ENCODE measurements at regions not wholly inside any gene's neighbourhood (a gene's known extent, or its start where the extent isn't known, plus 50 kb on each side); places are given as distances from the start of the nearest gene placed in this dataset.
A peak's percentile ranks its signal among the peaks of the same experiment; 100 is the strongest.
"Not testable (repeated sequence)": the region's sequence is repeated elsewhere in the genome, so short reads cannot be mapped to it uniquely, and the experiment has no call there.

DNA sequence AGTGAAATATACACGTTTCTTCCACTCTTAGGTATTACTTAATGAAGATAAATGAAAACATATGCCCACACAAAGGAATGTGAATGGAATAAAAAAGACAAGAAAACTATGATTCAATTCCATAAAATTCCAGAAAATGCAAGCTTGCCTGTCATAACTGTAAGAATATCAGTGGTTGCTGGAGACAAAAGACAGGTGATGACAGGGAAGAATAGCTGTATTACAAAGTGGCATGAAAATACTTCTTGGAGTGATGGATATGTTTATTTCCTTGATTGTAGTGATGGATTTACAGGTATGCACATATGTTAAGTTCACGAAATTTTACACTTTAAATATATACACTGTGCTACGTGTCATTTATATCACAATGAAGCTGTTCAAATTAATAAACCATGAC lies 553.3 kb downstream of the HTR1A start:
- H3K27me3 Mint-ChIP-seq = no peaks in the 10 kb centered on the region
- H3K36me3 Mint-ChIP-seq = no peaks in the 10 kb centered on the region
- H3K27ac Mint-ChIP-seq = no peak overlapping the region
- H3K4me3 Mint-ChIP-seq = no peak overlapping the region
- H3K4me1 Mint-ChIP-seq = no peaks in the 10 kb centered on the region
- peaks cover 0 to under 1% (median 0%) of the 10 kb centered on the region in 3 donors for H3K9me3 Mint-ChIP-seq

DNA sequence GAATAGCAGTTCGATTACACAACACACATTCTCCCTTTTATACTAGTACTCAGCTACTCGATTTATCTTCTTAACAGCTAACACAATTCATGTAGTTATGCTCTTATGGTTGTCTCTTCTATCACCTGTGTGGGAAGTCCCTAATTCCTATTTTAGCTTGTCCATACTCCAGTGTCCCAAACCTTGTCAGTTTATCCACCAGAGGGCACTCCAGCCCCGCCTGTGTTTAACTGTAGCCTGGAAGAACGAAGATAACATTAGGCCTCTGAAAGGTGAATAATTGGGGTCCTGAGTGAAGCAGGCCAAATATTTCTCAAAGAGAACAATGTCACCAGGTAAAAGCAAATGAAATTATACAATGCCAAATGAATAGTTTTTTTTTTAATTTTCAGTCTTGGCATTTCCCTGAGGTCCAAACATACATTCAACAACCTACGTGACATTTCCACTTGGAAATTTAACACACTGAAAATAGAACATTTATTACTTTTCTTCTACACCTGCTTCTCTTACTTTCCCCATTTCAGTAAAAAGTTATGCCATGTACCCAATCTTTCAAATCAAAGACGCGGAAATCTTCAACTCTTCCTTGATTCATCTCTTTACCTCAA lies 560.7 kb downstream of the HTR1A start:
- no peak overlapping the region for H3K27ac Mint-ChIP-seq
- H3K4me1 Mint-ChIP-seq = no peaks in the 10 kb centered on the region
- no peak overlapping the region for H3K4me3 Mint-ChIP-seq
- no peaks in the 10 kb centered on the region for H3K27me3 Mint-ChIP-seq
- H3K36me3 Mint-ChIP-seq = no peaks in the 10 kb centered on the region
- peaks cover 0 to 7% (median 3%) of the 10 kb centered on the region in 3 donors for H3K9me3 Mint-ChIP-seq

DNA sequence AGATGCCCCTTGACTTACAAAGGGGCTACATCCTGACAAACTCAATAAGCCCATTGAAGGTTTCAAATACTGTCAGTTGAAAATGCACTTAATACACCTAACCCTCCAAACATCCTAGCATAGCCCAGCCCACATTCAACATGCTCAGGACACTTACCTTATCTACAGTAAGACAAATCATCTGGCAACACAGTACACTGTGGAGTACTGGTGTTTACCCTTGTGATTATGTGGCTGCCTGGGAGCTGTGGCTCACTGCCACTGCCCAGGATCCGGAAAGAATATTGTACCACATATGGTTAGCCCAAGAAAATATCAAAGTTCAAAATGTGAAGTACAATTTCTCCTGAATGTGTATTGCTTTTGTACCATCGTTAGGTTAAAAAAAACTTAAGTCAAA lies 562.2 kb downstream of the HTR1A start:
- H3K4me1 Mint-ChIP-seq = no peaks in the 10 kb centered on the region

DNA sequence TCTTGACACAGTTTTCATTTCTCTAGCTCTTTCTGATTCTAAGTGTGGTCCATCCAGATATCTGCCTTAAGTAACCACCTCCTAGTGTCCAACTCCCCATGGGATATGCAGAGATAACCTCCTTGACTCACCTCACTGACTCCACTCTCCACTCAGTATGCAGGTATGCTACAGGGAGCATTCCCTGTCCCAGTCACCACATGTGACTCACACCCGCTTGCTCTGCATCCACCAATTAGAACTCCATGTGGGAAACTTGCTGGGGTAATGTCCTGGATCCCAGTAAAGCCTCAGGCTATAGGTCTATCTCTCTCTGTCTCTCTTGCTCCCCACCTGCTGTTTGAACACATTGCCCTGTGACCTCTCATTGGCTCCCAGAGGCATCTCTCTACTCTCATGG lies 563.9 kb downstream of the HTR1A start:
- Mint-ChIP-seq H3K27me3 (no peaks in the 10 kb centered on the region), H3K27ac (no peak overlapping the region), H3K4me1 (no peaks in the 10 kb centered on the region), H3K4me3 (no peak overlapping the region), H3K36me3 (no peaks in the 10 kb centered on the region), H3K9me3 (peaks cover 0 to 4% (median 0%) of the 10 kb centered on the region in 3 donors)

More for the DNA sequence above, 562.2 kb downstream of the HTR1A start:
- Mint-ChIP-seq H3K27me3 (no peaks in the 10 kb centered on the region), H3K36me3 (no peaks in the 10 kb centered on the region), H3K4me3 (no peak overlapping the region), H3K9me3 (peaks cover 0 to 7% (median 3%) of the 10 kb centered on the region in 3 donors), H3K27ac (no peak overlapping the region)

DNA sequence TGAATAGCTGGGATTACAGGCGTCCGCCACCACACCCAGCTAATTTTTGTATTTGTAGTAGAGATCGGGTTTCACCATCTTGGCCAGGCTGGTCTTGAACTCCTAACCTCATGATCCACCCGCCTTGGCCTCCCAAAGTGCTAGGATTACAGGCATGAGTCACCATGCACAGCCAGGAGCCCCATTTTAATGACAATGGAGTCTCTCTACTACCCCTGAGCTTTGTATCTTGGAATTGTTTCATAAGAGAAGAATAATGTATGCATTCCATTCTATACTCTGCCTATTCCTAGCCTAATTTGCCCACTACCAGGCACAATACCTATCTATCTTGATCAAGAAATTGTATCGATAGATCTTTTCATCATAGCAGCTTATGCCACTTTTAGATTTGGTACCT lies 574.1 kb downstream of the HTR1A start:
- not testable (repeated sequence) for H3K9me3 Mint-ChIP-seq, H3K36me3 Mint-ChIP-seq, H3K4me1 Mint-ChIP-seq, H3K27me3 Mint-ChIP-seq, H3K4me3 Mint-ChIP-seq
- peak overlapping the region in 1 of 3 donors; percentile 82 for H3K27ac Mint-ChIP-seq

DNA sequence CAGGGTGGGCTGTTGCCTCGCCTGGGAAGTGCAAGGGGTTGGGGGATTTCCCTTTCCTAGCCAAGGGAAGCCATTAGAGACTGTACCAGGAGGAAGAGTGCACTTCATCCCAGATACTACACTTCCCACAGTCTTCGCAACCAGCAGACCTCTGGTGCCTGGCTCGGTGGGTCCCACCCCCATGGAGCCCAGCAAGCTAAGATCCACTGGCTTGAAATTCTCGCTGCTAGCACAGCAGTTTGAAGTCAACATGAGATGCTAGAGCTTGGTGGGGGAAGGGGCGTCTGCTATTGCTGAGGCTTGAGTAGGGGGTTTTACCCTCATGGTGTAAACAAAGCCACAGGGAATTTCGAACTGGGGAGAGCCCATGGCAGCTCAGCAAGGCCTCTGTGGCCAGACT lies 586.4 kb downstream of the HTR1A start:
- Mint-ChIP-seq H3K4me3 (no peak overlapping the region), H3K27me3 (no peaks in the 10 kb centered on the region), H3K27ac (no peak overlapping the region), H3K36me3 (no peaks in the 10 kb centered on the region), H3K4me1 (no peaks in the 10 kb centered on the region), H3K9me3 (peaks cover 0 to 21% (median 5%) of the 10 kb centered on the region in 3 donors)

DNA sequence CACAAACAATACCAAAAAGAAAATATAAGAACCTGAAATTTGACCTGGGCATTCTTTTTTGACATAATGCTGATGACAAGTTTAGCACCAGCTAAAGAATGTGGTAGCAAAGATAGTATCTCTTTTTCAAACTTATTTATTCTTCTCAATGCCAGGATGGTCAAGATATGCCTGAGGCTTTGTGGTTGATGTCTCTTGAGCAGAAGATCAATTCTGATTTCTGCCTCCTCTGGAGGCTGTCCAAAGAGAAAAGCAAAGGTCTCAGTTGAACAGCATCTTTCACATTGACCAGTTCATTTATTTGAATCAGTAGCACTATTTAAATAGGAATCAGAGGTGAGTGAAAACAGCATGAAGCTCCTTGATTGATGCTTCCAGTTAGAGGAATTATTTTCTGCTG lies 588.2 kb downstream of the HTR1A start:
- Mint-ChIP-seq H3K4me3 (no peak overlapping the region), H3K27me3 (no peaks in the 10 kb centered on the region), H3K27ac (no peak overlapping the region), H3K9me3 (peaks cover 0 to 15% (median 2%) of the 10 kb centered on the region in 3 donors), H3K4me1 (no peaks in the 10 kb centered on the region), H3K36me3 (no peaks in the 10 kb centered on the region)

DNA sequence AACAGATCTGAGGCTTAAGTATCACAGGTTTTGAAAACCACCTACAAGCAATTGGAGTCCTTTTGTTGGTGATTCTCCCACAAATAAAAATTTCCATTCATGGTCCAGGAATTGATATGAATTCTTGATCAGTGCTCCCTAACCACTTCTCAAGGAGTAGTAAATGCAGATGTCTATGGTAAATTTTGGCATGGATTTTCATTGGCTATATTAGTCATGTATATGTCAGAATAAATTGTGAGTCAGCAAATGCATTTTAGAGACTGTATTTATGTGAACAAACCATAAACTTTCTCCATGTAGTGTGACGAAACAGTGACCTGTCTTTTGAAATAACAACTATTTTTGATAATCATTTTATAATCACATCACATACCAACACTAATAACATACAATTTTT lies 611.1 kb downstream of the HTR1A start:
- no peak overlapping the region for H3K27ac Mint-ChIP-seq
- H3K27me3 Mint-ChIP-seq = no peaks in the 10 kb centered on the region
- H3K4me3 Mint-ChIP-seq = no peak overlapping the region
- H3K36me3 Mint-ChIP-seq = no peaks in the 10 kb centered on the region
- H3K4me1 Mint-ChIP-seq = no peaks in the 10 kb centered on the region
- H3K9me3 Mint-ChIP-seq = peaks cover 0 to 4% (median 2%) of the 10 kb centered on the region in 3 donors

DNA sequence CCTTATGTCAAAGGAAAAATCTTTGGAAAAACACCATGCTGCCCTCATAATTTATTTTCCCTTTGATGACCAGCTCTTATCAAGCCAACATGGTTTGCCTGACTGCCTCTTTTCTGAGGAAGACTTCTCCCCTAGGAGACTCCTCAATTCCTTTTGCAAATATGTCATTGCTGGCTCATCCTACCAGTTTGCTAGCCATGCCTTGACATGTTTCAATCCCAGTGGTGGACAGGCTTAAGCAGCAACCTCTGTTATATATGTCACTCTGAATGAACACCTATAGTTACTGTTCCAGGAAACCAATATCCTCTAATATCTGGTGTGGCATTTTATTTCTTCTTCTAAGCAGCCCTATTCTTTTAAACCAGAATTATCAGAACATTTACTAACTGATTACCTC lies 615.8 kb downstream of the HTR1A start:
- H3K27ac Mint-ChIP-seq = no peak overlapping the region
- no peak overlapping the region for H3K4me3 Mint-ChIP-seq

DNA sequence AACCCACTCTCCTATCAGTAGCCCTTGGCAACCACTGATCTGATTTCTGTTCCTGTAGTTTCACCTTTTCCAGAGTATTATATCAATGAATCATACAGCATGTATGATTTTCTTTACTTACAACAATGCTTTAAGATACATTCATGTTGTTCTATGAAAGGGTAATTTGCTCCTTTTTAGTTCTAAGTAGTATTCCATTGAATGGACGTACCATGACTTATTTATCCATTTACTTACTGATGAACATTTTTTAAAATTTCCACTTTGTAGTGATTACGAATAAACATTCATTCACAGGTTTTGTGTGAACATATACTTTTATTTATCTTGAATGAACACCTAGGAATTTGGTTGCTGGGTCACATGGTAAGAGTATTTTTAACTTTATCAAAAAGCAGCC lies 620.8 kb downstream of the HTR1A start:
- no peak overlapping the region for H3K27ac Mint-ChIP-seq
- no peaks in the 10 kb centered on the region for H3K27me3 Mint-ChIP-seq
- H3K4me1 Mint-ChIP-seq = no peaks in the 10 kb centered on the region

More for the DNA sequence above, 615.8 kb downstream of the HTR1A start:
- Mint-ChIP-seq H3K9me3 (peaks cover 0 to 8% (median 6%) of the 10 kb centered on the region in 3 donors), H3K36me3 (no peaks in the 10 kb centered on the region), H3K27me3 (no peaks in the 10 kb centered on the region), H3K4me1 (no peaks in the 10 kb centered on the region)

DNA sequence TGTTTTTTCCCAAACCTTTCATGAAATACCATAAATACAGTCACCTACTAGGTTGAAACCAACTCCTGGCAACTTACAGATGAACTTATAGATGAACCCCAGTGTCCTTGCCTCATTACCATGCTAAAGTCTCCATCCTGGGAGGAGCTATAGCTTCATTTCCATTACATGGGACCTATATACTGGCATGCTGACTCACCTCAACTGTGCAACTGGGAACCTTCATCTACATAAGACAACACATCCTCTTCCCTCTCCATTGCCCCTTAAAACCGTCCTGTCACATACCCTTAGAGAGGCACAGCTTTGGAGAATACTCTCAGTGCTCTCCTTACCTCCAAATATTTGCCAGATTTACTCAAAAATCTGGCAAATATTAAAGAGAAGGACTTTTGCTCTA lies 638.3 kb downstream of the HTR1A start:
- peaks cover 0 to 5% (median 3%) of the 10 kb centered on the region in 3 donors for H3K9me3 Mint-ChIP-seq
- no peaks in the 10 kb centered on the region for H3K36me3 Mint-ChIP-seq
- no peaks in the 10 kb centered on the region for H3K27me3 Mint-ChIP-seq
- H3K4me1 Mint-ChIP-seq = no peaks in the 10 kb centered on the region
- H3K4me3 Mint-ChIP-seq = no peak overlapping the region
- H3K27ac Mint-ChIP-seq = no peak overlapping the region

More for the DNA sequence above, 620.8 kb downstream of the HTR1A start:
- Mint-ChIP-seq H3K36me3 (no peaks in the 10 kb centered on the region), H3K9me3 (peaks cover 0 to 8% (median 4%) of the 10 kb centered on the region in 3 donors), H3K4me3 (no peak overlapping the region)

DNA sequence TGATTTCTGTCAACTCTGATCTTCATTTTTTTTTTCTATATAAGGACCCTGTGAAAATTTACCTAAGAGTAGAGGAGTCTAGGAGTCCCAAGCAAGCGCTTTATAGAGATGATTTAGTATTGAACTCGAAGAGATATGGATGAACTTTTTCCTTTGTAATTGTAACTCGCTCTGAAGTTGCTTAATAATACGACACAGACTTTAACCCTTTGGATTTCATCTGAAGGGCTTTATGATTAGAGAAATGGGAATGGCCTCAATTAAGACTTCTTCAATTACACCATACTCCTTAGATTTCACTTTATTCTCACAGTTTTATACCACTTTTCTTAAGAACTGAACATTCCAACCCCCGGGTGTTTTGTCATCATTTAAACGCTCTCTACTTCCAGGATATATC lies 647.7 kb downstream of the HTR1A start:
- no peaks in the 10 kb centered on the region for H3K36me3 Mint-ChIP-seq
- no peak overlapping the region for H3K27ac Mint-ChIP-seq
- no peak overlapping the region for H3K4me3 Mint-ChIP-seq
- peaks cover 0 to 3% (median 3%) of the 10 kb centered on the region in 3 donors for H3K9me3 Mint-ChIP-seq
- H3K27me3 Mint-ChIP-seq = no peaks in the 10 kb centered on the region
- no peaks in the 10 kb centered on the region for H3K4me1 Mint-ChIP-seq

DNA sequence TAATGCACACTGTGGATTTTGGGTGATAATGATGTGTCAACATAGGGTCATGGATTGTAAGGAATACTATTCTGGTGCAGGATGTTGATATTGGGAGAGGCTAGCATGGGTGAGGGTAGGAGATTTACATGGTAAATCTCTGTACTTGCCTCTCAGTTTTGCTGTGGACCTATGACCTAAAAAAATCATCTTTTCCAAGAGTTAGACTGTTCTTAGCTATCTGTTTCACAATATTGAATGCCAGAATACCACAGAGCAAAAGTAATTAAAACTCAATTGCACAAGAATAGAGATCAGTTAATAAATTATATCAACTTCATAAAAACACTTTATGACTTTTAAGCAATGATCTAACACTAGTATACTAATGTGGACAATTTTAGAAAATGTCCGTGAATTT lies 651.6 kb downstream of the HTR1A start:
- H3K4me3 Mint-ChIP-seq = no peak overlapping the region
- H3K27ac Mint-ChIP-seq = no peak overlapping the region
- no peaks in the 10 kb centered on the region for H3K9me3 Mint-ChIP-seq
- no peaks in the 10 kb centered on the region for H3K4me1 Mint-ChIP-seq
- no peaks in the 10 kb centered on the region for H3K27me3 Mint-ChIP-seq
- no peaks in the 10 kb centered on the region for H3K36me3 Mint-ChIP-seq

DNA sequence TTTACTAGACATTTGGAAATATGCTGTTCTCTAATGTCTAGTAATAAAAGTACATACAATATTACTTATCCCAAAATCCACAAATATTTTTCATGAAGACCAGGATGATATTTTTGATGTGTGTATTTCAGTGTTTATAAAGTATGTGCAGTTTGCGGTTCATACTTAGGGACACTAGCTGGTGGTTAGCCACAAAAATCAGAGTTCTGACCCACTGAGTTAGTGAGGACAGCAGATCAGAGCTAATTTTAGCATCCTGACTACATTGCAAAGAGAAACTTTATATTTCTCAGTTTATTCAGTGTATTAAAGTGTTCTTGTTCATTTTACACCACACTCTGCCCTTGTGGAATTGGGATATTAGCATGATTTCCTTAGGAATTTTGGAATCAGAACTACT lies 655.3 kb downstream of the HTR1A start:
- Mint-ChIP-seq H3K27ac (no peak overlapping the region), H3K9me3 (peaks cover 0 to 4% (median 0%) of the 10 kb centered on the region in 3 donors), H3K27me3 (no peaks in the 10 kb centered on the region), H3K4me3 (no peak overlapping the region), H3K36me3 (no peaks in the 10 kb centered on the region), H3K4me1 (no peaks in the 10 kb centered on the region)

DNA sequence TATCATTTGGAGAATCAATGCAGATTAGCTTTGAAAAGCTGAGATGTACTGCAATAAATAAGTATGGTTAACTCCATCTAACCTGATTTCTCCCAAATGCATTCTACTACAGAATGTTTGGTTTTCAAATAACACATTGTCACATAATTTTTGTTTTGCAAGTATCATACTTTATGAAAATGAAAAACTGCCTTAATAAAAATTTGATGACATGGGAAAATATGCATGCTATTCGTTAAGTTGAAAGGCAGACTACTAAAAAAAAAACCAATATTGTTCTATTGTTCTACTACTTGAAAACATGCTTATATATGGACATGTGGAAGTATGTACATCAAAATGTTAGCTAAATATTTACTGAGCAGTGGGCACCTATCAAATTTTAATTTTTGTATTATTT lies 668.9 kb downstream of the HTR1A start:
- no peak overlapping the region for H3K4me3 Mint-ChIP-seq
- no peaks in the 10 kb centered on the region for H3K27me3 Mint-ChIP-seq
- peaks cover 0 to 7% (median 3%) of the 10 kb centered on the region in 3 donors for H3K9me3 Mint-ChIP-seq
- no peak overlapping the region for H3K27ac Mint-ChIP-seq
- no peaks in the 10 kb centered on the region for H3K36me3 Mint-ChIP-seq
- no peaks in the 10 kb centered on the region for H3K4me1 Mint-ChIP-seq

DNA sequence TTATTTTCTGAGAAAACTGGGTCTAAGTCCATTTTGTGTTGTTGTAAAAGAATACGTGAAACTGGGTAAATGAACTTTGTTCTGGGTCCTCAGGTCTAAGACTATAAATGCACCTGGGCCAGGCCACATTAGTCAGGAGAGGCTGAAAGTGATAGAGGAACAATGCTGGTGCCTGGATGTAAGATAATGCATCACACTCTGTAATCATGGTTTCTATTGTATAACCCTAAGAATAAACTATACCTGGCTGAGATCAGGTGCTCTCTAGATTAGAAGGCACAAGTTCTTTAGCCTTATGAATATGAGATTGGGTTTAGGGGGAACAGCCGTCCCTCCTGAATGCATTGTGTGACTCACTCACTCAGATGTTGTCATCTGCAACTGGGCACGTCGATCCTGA lies 675.5 kb downstream of the HTR1A start:
- Mint-ChIP-seq H3K4me3 (no peak overlapping the region), H3K9me3 (peaks cover 3 to 9% (median 7%) of the 10 kb centered on the region in 3 donors), H3K27me3 (no peaks in the 10 kb centered on the region), H3K27ac (no peak overlapping the region), H3K4me1 (no peaks in the 10 kb centered on the region), H3K36me3 (no peaks in the 10 kb centered on the region)

All from IgD-negative memory B cell (primary cell).